LHCN-M2 (cell line): ENCODE measurements at regions not wholly inside any gene's neighbourhood (a gene's known extent, or its start where the extent isn't known, plus 50 kb on each side); places are given as distances from the start of the nearest gene placed in this dataset.
A peak's percentile ranks its signal among the peaks of the same experiment; 100 is the strongest.
"Not testable (repeated sequence)": the region's sequence is repeated elsewhere in the genome, so short reads cannot be mapped to it uniquely, and the experiment has no call there.

Experiments
- DNase-seq: peaks from one replicate; pipeline ENCODE4 v3.0.0-alpha.2; 2012; ENCODE audit warnings: low read depth

- DNase-seq, result no peak
These were observed 197.4 kb upstream of the TBL1X start for GRCh38 chrX:9267415-9267814.

GRCh38 chrX:9269134-9269533, 195.7 kb upstream of the TBL1X start:
- DNase-seq, result no peak

- DNase-seq, result no peak
These were observed 192.9 kb upstream of the TBL1X start for GRCh38 chrX:9271789-9272525.

- no peak for DNase-seq
These were observed 191.1 kb upstream of the TBL1X start for GRCh38 chrX:9273744-9274143.

- peak; percentile 10 for DNase-seq
These were observed 186.2 kb upstream of the TBL1X start for GRCh38 chrX:9278475-9279233.

GRCh38 chrX:9279234-9279544, 185.7 kb upstream of the TBL1X start:
- DNase-seq, result peak; percentile 12

GRCh38 chrX:9280831-9281230, 184.0 kb upstream of the TBL1X start:
- no peak for DNase-seq

GRCh38 chrX:9282325-9282724, 182.5 kb upstream of the TBL1X start:
- peak; percentile 0 for DNase-seq

- no peak for DNase-seq
These were observed 179.5 kb upstream of the TBL1X start for GRCh38 chrX:9285342-9285771.

- no peak for DNase-seq
These were observed 178.6 kb upstream of the TBL1X start for GRCh38 chrX:9286234-9286633.

GRCh38 chrX:9291629-9292028, 173.2 kb upstream of the TBL1X start:
- DNase-seq, result no peak

GRCh38 chrX:9293051-9293496, 171.8 kb upstream of the TBL1X start:
- no peak for DNase-seq

GRCh38 chrX:9293903-9294302, 171.0 kb upstream of the TBL1X start:
- DNase-seq, result no peak

- no peak for DNase-seq
These were observed 169.3 kb upstream of the TBL1X start for GRCh38 chrX:9295551-9295950.

GRCh38 chrX:9298221-9298620, 166.6 kb upstream of the TBL1X start:
- DNase-seq, result no peak

GRCh38 chrX:9299681-9300080, 165.2 kb upstream of the TBL1X start:
- not testable (repeated sequence) for DNase-seq

- no peak for DNase-seq
These were observed 163.0 kb upstream of the TBL1X start for GRCh38 chrX:9301836-9302235.

- no peak for DNase-seq
These were observed 162.5 kb upstream of the TBL1X start for GRCh38 chrX:9302381-9302780.

- no peak for DNase-seq
These were observed 156.4 kb upstream of the TBL1X start for GRCh38 chrX:9308426-9308825.

GRCh38 chrX:9310616-9311015, 154.2 kb upstream of the TBL1X start:
- peak; percentile 66 for DNase-seq

- DNase-seq, result peak; percentile 46
These were observed 153.3 kb upstream of the TBL1X start for GRCh38 chrX:9311421-9312160.
